Middle frontal gyrus (tissue), 1 donor: ENCODE measurements at regions not wholly inside any gene's neighbourhood (a gene's known extent, or its start where the extent isn't known, plus 50 kb on each side); places are given as distances from the start of the nearest gene placed in this dataset.

Experiments
- DNase-seq: peaks from one replicate; pipeline ENCODE4 v3.0.0-alpha.2; 2015; ENCODE audit warnings: low spot score; ENCODE audit errors: extremely low spot score

DNA sequence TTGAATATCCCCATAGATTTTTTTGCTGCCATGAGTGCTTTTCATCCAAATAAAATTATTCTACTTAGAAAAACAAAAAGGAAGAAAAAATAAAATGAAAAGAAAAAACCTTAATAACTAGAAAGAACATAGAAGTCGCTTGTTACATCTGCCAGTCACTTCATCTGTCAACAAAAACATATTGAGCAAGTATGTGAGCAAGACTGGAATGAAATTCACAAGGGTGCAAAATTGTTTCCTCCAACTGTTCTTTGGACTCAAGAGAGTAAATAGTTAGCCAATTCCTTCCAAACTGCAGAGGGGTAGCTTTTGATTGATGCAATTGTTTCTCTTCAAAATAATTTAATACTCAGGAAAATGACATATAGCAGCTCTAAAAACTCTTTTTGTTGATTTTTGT, 336.3 kb upstream of the CDH7 start:
- no peak for DNase-seq

DNA sequence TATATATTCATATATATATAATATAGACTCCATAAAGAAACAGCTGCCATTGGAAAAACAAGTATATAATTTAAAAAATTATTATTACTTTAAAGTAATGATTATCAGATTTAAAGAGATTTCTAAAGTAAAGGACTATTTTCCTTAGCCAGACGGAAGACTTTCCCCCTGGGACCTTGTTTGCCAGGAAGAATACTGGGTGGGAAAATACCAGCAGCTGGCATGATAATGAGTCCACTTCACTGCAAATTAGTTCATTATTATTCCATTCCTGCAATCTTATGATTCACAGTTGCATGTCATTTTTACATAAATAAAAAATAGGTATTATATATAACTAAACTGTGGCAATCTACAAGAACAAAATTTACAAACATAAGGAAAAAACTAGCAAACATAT, 339.8 kb upstream of the CDH7 start:
- no peak for DNase-seq

DNA sequence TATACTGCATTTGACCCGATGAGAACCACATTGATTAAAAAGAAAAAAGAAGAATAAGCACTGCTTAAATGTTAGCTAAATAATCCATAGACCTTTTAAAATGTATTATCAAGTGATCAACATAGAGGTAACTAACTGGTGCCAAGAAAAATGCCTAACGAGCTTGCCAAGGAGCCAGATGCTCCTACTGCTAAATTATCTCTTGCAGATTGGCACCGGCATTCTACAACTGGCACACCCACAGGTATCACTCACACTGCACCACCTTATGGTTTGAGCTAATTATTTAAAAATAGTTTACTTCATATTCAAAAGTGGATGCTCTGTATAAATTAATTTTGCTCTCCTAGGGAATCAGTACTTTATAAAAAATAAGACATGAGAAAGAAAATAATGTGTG, 341.6 kb upstream of the CDH7 start:
- no peak for DNase-seq

DNA sequence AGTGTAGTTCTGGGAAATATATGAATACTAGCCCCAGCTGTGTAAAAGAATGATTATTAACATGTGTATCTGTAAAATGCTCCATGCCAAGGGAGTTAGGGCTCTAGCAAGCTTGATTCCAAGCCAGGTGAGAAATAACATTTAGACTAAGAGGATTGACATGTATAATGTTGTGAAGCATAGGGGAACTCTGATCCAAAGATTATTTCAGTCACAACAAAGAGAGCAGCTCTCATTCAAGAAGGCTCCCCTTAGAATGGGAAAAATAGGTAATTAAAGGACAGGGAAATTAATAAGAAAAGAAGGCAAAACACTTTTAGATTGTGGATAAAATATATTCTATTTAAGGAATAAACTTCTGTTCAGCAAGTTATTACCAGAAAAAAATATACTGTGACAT, 347.3 kb upstream of the CDH7 start:
- no peak for DNase-seq

DNA sequence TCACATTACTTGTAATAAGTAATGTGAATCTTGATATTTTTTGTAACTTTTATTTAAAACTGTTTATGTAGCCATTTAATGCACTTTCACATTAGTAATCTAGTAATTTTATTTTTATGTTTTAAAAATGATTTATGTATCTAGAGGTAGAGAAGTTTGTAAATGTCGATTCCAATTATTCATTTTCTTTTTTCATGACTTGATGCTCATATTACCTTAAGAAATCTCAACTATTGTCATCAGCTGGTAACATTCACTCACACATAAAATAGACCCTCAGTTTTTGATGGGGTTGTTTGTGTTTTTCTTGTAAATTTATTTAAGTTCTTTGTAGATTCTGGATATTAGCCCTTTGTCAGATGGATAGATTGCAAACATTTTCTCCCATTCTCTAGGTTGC, 351.7 kb upstream of the CDH7 start:
- DNase-seq: no peak

DNA sequence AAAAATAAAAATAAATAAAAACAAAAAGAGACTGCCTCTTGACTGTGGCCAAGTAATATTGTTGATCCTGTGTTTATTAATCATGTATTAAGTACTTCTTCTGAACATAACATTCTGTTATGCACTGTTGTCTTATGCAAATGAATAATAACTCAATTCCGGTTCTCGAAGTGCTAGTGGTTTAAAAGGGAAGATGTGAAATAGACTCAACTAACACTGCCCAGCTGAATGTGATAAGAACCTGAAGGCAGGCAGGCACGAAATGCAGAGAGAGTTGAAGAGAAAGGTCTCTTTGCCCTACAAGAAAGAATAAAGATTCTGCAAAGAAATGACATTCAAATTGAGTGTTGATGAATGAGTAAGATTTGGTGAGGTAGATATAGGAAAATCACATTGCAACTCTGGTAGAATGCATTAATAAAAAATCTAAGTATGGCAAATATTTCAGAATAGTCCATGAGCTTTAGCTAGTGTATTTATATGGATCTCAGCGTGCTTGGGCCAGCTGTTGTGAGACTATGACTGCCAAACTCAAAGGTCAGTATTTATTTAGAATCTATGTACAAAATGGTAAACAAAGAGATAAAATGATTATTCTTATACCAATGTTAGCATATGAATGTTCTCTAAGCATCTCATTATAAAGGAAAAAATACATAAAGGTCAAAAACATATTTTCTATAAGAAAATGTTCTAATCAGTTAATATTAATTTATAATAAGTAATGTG, 352.3 kb upstream of the CDH7 start:
- no peak for DNase-seq

DNA sequence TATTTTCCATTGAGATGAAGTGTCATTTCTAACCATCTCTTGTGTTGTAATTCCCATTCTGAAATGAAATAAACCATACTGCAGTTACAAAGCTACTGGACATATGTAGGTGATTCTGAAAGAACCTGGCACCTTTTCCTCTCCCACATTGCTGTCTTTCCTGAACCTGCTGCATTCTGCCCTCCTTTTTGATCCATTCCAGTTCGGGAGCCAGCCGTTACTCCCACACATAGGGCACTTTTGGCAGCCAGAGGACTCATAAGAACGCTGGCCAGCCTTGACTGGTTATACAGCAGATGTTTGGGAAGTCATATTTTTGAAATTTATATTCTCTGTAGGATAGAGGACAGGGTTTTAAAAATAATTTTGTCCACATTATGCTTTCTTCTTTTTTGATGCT, 369.8 kb upstream of the CDH7 start:
- DNase-seq: no peak

DNA sequence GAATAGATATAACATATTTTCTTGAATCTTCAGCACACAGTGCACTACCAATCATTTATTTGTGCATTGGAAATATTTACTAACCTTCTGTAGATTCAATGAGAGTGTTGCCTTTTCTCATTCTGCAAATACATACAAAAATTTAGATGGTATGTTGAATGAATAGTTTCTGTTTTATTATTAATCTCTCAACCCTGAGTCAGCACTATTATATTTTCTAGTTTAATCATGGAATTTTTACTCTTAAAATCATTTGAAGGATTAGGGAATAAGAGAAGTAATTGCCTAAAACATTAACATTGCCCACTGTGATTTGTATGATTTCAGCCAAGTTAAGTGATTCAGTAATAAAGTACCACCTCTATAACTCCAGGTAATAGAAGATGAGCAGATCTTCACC, 370.2 kb upstream of the CDH7 start:
- DNase-seq: no peak

DNA sequence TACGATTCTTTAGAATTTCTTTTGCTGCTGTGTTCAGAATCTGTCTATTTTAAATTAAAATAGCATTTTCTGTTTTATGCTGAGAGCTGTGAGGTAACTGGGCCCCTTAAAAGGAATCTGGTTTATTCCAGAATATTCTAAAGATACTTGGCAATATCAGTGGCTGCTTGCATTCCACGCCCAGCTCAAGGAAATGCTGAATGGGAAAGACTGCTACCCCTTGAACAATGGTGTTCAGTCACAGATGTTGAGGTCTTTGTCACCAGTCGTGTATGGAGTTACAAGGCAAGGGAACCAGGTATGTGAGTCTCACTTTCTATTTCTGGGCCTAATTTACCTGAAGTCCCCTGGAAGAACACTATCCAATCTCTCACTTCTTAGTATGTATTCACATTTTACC, 377.9 kb upstream of the CDH7 start:
- no peak for DNase-seq

DNA sequence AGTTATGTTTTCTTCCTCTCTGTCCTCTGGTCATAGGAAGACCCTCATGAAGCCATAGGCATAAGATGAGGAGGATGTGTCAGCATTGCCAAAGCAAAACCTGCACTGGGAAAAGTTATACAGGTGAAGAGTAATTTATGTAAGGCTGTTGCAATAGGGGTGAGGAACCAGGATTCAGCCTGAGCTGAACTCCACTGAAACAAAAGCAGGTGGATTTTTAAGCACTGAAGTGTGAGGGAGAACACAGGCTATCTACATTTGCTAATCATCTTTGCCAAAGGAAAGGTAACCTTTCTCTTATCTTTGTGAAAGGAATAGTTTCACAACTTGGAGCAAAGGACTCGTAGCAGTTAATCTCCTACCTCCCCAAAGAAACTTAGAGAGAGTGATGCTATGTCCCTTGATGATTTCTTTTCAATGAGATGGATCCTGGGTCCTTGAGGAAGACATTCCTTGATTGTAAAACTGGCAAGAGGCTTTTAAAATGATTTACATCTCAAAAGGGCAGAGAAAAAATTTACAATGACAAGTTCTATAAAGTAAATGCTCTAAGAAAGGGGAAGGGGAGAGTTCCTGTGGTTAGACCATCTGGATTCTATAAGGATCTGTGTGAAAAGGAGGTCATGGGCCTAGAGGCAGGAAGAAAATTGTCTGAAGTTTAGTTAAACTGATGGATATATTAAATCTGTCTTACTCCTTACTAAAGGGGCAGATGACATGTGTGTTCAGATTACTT, 385.4 kb upstream of the CDH7 start:
- no peak for DNase-seq

DNA sequence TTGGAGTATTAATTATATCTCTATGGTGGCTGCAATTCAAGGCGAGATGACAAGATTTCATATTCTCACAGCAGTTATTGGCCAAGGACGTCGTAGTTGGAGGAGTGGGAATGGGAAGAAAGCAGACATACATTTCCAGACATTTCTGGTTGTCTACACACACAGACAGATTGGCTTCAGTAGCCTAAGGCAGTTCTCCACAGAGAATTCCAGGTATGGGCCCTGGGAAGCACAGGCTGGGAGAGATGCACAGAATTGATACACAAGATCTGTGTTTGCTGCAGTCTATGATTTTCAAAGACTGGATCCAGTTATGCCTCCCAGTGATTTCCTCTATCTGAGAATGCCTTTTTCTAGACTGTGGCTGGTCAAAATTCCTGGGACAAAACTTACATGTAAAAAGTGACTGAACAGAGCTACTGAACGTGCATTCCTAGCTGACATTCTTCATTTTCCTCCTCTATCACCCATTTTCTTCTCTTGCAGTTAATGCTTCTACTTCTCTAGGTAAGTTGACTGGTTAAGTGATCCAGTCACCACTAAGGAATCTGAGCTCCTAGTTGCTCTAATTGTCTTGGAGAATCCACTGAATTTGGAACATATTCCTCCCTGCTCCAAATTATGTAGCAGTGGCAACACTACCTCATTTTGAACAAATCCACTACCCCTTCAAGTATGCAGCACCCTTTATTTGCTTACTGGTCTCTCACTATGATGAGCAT, 386.7 kb upstream of the CDH7 start:
- no peak for DNase-seq

DNA sequence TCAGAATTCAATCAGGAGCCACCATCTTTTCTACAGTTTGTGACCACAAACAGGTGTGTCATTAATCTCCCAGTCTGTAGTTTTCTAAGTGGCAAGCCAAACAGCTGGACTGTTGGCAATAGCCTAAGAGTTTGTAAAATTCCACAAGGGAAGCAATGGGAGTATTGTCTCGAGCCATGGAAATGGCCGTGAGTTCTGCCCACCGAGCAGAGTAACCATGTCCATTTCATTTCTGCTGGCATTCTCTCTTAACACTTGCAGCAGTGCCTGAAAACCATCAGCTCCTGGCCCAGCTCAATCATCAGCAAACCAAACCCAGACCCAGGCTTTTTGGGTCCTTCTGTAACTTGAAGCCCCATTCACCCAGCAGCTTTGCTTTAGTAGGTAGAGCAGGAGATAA, 387.8 kb upstream of the CDH7 start:
- no peak for DNase-seq

DNA sequence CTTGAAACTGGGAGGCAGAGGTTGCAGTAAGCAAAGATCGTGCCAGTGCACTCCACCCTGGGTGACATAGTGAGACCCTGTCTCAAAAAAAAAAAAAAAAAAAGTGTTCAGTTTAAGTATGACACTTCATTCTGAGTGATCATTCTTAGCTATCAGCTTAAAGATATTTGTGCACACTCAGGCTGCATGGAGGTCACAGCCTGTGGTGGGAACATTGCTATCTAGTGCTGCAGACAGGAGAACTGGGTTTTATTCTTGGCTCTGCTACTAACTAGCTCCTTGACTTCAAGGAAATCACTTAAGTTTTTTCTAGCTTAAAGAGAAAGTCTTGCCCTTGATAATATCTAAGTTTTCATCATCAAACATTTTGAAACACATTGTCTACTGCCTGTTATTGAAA, 391.3 kb upstream of the CDH7 start:
- DNase-seq: no peak

DNA sequence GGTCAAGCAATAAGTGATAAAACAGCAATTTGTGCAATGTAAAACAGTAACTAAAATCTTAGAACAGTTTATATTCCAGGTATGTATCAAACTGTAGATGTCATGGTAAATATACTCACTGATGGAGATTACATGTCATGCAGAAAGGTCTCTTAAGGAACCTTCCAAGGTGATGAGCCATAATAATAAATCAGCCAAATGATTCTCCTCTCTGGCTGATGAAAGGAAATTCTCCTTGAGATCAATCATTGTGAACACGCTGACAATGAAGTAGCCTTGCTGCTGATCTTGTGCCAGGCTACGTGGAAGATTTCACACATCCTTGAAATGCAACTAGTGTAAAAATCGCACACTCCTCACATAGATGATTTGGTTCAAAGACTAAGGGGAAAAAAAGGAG, 392.5 kb upstream of the CDH7 start:
- DNase-seq: no peak

DNA sequence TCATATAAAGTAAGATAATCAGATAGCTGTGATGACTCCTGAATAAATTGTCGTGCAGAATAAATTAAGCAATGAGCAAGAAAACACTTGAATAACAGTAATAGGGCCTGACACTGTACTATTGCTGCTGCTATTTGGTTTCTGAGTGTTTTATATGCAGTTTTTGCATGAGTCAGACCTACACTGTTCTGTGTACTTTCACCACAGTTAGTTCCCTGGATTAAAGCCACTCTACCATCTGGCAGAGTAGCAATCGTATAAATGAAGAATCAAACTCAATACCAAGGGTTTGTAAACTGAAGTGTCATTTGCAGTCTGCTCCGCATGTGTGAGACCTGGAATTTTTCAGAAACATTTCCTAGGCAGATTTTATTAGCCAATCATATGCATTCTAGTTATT, 398.6 kb upstream of the CDH7 start:
- DNase-seq: no peak

DNA sequence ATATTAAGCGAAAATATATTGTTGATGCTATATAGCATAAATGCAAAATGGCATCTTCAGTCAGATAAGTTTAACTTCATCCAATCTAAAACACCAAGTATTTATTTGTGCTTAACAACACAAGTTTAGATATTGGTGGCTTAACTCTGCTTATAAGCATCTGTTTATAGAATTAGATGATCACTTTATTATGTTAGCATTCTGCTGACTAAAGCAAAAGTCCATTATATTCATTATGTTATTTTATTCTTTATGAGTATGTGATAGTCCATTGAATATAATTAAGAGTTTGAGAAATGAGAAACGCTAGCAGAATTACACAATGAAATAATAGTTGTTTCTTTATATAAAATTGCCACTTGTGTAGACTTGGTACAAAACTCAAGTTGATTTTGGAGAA, 401.2 kb upstream of the CDH7 start:
- no peak for DNase-seq

DNA sequence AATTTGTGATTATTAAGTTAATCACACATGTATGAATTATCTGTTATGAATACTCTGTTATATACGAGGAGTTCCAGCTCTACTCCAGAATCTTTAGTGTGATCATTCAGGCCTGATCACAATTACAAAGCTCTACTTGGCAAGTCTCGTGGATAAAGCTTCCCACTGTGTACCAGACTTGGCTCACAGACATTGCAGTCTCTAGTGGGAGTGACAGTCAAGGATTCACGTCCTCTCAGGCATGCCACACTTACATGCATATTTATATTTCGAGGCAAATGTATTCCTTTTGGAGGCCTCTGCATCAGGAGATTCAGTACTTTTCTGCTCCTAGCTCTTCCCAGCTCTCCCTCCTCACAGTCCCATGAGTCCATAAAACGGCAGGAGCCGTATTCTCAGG, 403.4 kb upstream of the CDH7 start:
- DNase-seq: no peak

DNA sequence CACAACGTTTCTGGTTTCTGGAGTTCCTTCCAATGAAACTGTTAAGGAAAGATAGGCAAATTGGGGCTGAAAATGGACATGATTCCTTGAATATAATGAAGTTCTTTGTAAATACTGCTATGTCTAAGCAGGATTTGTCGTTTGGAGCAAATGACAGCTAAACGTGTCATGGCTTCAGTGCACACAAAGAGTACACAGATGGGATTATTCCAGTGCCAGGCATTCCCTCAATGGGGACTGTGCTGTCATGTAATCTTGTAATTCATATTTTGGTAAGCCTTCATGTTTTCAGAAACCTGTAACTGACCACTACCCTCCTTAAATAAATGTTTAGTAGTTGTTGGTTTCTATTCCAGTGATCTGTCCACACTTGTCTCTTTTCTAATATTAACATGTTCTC, 404.7 kb upstream of the CDH7 start:
- no peak for DNase-seq

DNA sequence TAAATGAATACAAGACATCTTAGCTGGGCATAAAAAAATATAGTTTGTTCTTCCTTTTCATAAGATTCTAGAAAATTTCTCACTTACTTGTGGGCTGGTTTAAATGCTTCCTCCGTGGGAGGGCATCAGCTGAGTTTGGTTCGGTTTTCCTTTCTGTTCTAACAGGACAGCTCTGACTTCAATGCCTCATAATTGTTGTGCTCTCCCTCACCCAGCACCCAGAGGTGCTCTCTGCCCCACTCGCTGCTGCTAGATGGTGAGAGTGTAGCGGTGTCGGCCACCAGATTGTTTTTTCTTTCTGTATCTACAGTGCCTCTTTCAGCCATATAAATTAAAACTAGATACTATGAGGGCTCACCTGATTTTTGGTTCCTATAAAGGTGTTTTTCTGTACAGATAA, 407.2 kb upstream of the CDH7 start:
- DNase-seq: no peak

DNA sequence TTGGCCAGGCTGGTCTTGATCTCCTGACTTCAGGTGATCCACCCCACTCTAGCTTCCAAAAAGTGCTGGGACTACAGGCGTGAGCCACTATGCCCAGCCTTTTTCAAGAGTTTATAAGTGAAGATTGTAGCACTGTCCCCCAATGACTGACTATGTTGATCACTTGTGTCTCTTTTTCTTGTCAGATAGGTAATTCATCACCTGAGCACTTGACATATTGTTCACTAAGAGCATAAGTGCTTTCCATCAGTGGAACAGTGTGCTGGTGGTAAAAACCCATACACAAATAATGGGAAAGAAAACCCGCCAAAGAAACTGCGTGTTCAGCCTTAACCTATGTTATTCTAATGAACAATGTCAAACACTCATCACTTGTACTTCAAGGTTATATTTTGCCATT, 414.4 kb upstream of the CDH7 start:
- DNase-seq: no peak

DNA sequence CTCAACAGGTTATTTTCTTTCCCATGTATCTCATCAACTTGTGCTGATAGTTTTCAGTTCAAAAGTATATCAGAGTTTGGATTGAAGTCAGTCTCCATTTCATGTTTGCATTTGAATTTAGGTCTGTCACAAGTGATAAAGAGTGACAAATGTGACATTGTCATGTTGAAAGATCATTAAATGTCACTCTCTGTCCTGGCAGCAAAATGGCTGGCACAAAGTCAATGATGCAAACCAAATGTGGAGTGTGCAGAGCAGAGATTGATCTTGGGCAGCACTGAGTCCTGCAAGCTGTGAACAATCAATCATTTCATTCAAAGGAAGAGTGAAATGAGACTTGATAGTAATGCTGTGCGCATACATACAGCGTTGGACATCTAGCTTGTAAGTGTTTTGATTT, 421.8 kb upstream of the CDH7 start:
- DNase-seq: no peak

DNA sequence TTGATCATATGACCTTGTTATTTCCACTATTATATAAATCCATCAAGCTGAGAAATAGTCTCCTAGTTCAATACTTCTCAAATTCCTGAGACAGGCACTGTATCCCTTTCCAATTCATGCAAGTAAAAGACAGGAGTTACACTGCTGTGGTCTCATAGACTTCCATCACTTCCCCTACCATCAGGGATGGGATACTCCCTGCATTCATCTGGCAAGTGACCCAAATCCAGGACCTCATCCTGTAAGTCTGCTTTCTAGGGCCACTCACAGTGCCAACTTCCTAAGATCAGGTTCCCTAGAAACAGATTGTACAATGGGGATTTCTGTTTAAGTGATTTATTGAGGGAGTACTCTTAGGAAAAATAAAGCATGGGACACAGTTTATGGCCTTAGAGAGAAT, 424.0 kb upstream of the CDH7 start:
- no peak for DNase-seq

DNA sequence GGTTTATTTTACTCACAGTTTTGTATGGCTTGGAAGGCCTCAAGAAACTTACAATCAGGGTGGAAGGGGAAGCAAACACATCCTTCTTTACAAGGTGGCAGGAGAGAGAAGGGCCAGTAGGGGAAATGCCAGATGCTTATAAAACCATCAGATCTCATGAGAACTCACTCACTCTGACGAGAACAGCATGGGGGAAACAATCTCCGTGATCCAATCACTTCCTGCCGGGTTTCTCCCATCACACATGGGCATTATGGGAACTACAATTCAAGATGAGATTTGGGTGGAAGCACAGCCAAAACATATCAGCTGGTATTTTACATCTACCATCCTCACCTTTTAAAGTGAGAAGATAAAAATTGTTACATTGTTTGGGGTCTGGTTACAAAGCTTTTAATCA, 427.9 kb upstream of the CDH7 start:
- no peak for DNase-seq
